GM19463 (cell line): ENCODE measurements at regions not wholly inside any gene's neighbourhood (a gene's known extent, or its start where the extent isn't known, plus 50 kb on each side); places are given as distances from the start of the nearest gene placed in this dataset.
"Not testable (repeated sequence)": the region's sequence is repeated elsewhere in the genome, so short reads cannot be mapped to it uniquely, and the experiment has no call there.

Experiments used
- ATAC-seq: cut with Tn5 transposase; IDR thresholded peaks from one replicate; pipeline ENCODE4 v1.9.1; 2021; ENCODE audit warnings: mild to moderate bottlenecking, moderate library complexity; ENCODE audit not compliant: unreplicated experiment

- ATAC-seq = no peak
Measured at GRCh38 chr14:36418937-36419336, 98.5 kb upstream of the MBIP start.

GRCh38 chr14:36411951-36412350, 91.5 kb upstream of the MBIP start:
- not testable (repeated sequence) for ATAC-seq

GRCh38 chr14:36408388-36408787, 88.0 kb upstream of the MBIP start:
- ATAC-seq = no peak

GRCh38 chr14:36405589-36406274, 85.3 kb upstream of the MBIP start:
- no peak for ATAC-seq

GRCh38 chr14:36402867-36403266, 82.4 kb upstream of the MBIP start:
- ATAC-seq = no peak

- ATAC-seq = no peak
Measured at GRCh38 chr14:36398463-36399291, 78.2 kb upstream of the MBIP start.

- no peak for ATAC-seq
Measured at GRCh38 chr14:36397357-36397756, 76.9 kb upstream of the MBIP start.

GRCh38 chr14:36396798-36397197, 76.4 kb upstream of the MBIP start:
- ATAC-seq = no peak

GRCh38 chr14:36394593-36394992, 74.2 kb upstream of the MBIP start:
- ATAC-seq = no peak

- no peak for ATAC-seq
Measured at GRCh38 chr14:36390718-36391117, 70.3 kb upstream of the MBIP start.

- no peak for ATAC-seq
Measured at GRCh38 chr14:36383767-36384431, 63.5 kb upstream of the MBIP start.

- peak; percentile 97 for ATAC-seq
Measured at GRCh38 chr14:36373982-36374673, 53.7 kb upstream of the MBIP start.
